HepG2 (cell line): ENCODE measurements at regions not wholly inside any gene's neighbourhood (a gene's known extent, or its start where the extent isn't known, plus 50 kb on each side); places are given as distances from the start of the nearest gene placed in this dataset.

Experiments used
- ATAC-seq: fragments of 200-7000 bp; cut with Tn5 transposase; 3 replicates; pipeline ENCODE4 v1.9.1; 2020; ENCODE audit warnings: mild to moderate bottlenecking, moderate library complexity
- BruUV-seq: library from RNA; stranded (reverse); fragments of 400-500 nt; replicated peaks from 2 replicates; lab custom pipeline; 2021; lab: Mats Ljungman, UMichigan
- CTCF ChIA-PET: fragments of 300-600 bp; formaldehyde crosslinking; extraction: SDS; loops from one replicate; lab custom pipeline; 2021; ENCODE audit warnings: low total read pairs, inconsistent platforms, low intra/inter-chr PET ratio; lab: Yijun Ruan, JAX
- POLR2A ChIA-PET: fragments of 350-600 bp; sonication (Branson Sonifier 250); formaldehyde crosslinking; loops from one replicate; lab custom pipeline; 2020; ENCODE audit warnings: antibody characterized with exemption, inconsistent platforms; lab: Yijun Ruan, JAX
- DNase-seq: peaks from one replicate; pipeline ENCODE4 v3.0.0-alpha.2; 2015; ENCODE audit warnings: low spot score
- FAIRE-seq: peaks from 3 replicates; lab custom pipeline; 2011; peaks lifted over from hg19 to GRCh38; lab: Jason Lieb, UNC
- H2AFZ ChIP-seq: one replicate; pipeline ENCODE4 v1.6.1; 2011; ENCODE audit warnings: low read length, inconsistent platforms
- H3K27ac ChIP-seq: fragments of 300-600 bp; 3 replicates; pipeline ENCODE4 v1.8.0; 2011; ENCODE audit warnings: mixed run types, mild to moderate bottlenecking, mixed read lengths, low read length, inconsistent platforms; ENCODE audit not compliant: insufficient read depth; ENCODE audit errors: extremely low read length
- H3K27me3 ChIP-seq, 2 experiments: fragments of 200-600 bp in 1 of 2; 2 replicates in 1 of 2; 3 replicates in 1 of 2; pipeline versions ENCODE4 v1.6.0 to v1.8.0; 2011; ENCODE audit warnings: low read length in 2 of 2, mild to moderate bottlenecking in 2 of 2, moderate library complexity in 2 of 2, inconsistent platforms in 1 of 2; ENCODE audit not compliant: insufficient read depth in 2 of 2, control insufficient read depth in 1 of 2
- H3K36me3 ChIP-seq, 2 experiments: fragments of 200-600 bp in 1 of 2; replicated peaks in 1 of 2; 2 replicates in 1 of 2; 3 replicates in 1 of 2; pipeline versions ENCODE4 v1.5.1 to v1.8.0; 2011; ENCODE audit warnings: low read length in 2 of 2, inconsistent platforms in 1 of 2; ENCODE audit not compliant: insufficient read depth in 2 of 2, control insufficient read depth in 1 of 2
- H3K4me1 ChIP-seq: 2 replicates; pipeline ENCODE4 v1.5.1; 2012; ENCODE audit warnings: low read length, inconsistent platforms; ENCODE audit not compliant: insufficient read depth
- H3K4me2 ChIP-seq: 2 replicates; pipeline ENCODE4 v1.6.0; 2011; ENCODE audit warnings: low read depth, low read length, inconsistent platforms
- H3K4me3 ChIP-seq, 3 experiments: fragments of 200-600 bp in 1 of 3; sonication (generic), shearing (Covaris generic) in 1 of 3; replicated peaks in 1 of 3; 2 replicates each; pipeline ENCODE4 v1.5.1; 2011 to 2016; ENCODE audit warnings: low read length in 3 of 3, inconsistent platforms in 2 of 3, low read depth in 2 of 3, mild to moderate bottlenecking in 2 of 3, control low read depth in 1 of 3, mixed read lengths in 1 of 3; ENCODE audit not compliant: insufficient read depth in 1 of 3
- H3K79me2 ChIP-seq: one replicate; pipeline ENCODE4 v1.6.1; 2011; ENCODE audit warnings: low read length, inconsistent platforms; ENCODE audit not compliant: insufficient read depth
- H3K9ac ChIP-seq: 2 replicates; pipeline ENCODE4 v1.6.0; 2011; ENCODE audit warnings: mild to moderate bottlenecking, low read depth, low read length, inconsistent platforms; ENCODE audit not compliant: insufficient read depth
- H3K9me3 ChIP-seq: 2 replicates; pipeline ENCODE4 v1.5.1; 2012; ENCODE audit warnings: mild to moderate bottlenecking, low read length
- H4K20me1 ChIP-seq: 2 replicates; pipeline ENCODE4 v1.6.0; 2011; ENCODE audit warnings: inconsistent platforms, mild to moderate bottlenecking, low read length, moderate library complexity; ENCODE audit not compliant: insufficient read depth
- ATF2 ChIP-seq: sonication (generic); formaldehyde crosslinking; IDR thresholded peaks from 2 replicates; pipeline ENCODE4 v1.4.0; 2020; ENCODE audit warnings: missing genetic modification reagents
- CCAR2 ChIP-seq: fragments of 200-400 bp; formaldehyde crosslinking; optimal IDR thresholded peaks from 2 replicates; pipeline ENCODE3; 2018; ENCODE audit warnings: low read depth, mild to moderate bottlenecking, low read length, moderate library complexity
- GMEB2 ChIP-seq: IDR thresholded peaks from 2 replicates; pipeline ENCODE4 v1.6.1; 2016; ENCODE audit warnings: missing biosample characterization, missing genetic modification reagents, low read depth
- HMG20B ChIP-seq: conservative IDR thresholded peaks from 2 replicates; pipeline ENCODE4 v1.6.1; 2016; ENCODE audit warnings: missing genetic modification reagents, missing compliant biosample characterization
- HOXA5 ChIP-seq: sonication (generic); formaldehyde crosslinking; IDR thresholded peaks from 2 replicates; pipeline ENCODE4 v1.4.0; 2020; ENCODE audit warnings: missing genetic modification reagents
- LCORL ChIP-seq, 2 experiments: fragments of 450-650 bp in 1 of 2; sonication (generic) in 1 of 2; formaldehyde crosslinking in 1 of 2; IDR thresholded peaks; 2 replicates each; pipeline versions ENCODE4 v1.5.0 to v1.6.1; 2017 to 2020; ENCODE audit warnings: antibody characterized with exemption in 1 of 2, missing genetic modification reagents in 1 of 2
- MED8 ChIP-seq: sonication (generic); formaldehyde crosslinking; IDR thresholded peaks from 2 replicates; pipeline ENCODE4 v1.8.1; 2023; ENCODE audit warnings: mild to moderate bottlenecking, missing genetic modification reagents; ENCODE audit not compliant: insufficient replicate concordance
- MXD4 ChIP-seq: IDR thresholded peaks from 2 replicates; pipeline ENCODE4 v1.6.1; 2016; ENCODE audit warnings: mild to moderate bottlenecking, missing biosample characterization, missing genetic modification reagents
- NFAT5 ChIP-seq: sonication (generic); formaldehyde crosslinking; IDR thresholded peaks from 2 replicates; pipeline ENCODE4 v1.4.0; 2020; ENCODE audit warnings: missing genetic modification reagents
- YEATS4 ChIP-seq: sonication (generic); formaldehyde crosslinking; IDR thresholded peaks from 2 replicates; pipeline ENCODE4 v1.4.0; 2020; ENCODE audit warnings: missing genetic modification reagents, borderline replicate concordance
- ZFP1 ChIP-seq: IDR thresholded peaks from 2 replicates; pipeline ENCODE4 v1.6.1; 2016
- ZNF350 ChIP-seq: sonication (generic); formaldehyde crosslinking; IDR thresholded peaks from 2 replicates; pipeline ENCODE4 v1.4.0; 2020; ENCODE audit warnings: mild to moderate bottlenecking, low read depth, missing genetic modification reagents, borderline replicate concordance
- ZNF414 ChIP-seq: sonication (generic); formaldehyde crosslinking; IDR thresholded peaks from 2 replicates; pipeline ENCODE4 v1.5.0; 2020; ENCODE audit warnings: missing genetic modification reagents
- ZNF546 ChIP-seq: sonication (generic); formaldehyde crosslinking; conservative IDR thresholded peaks from 2 replicates; pipeline ENCODE4 v1.8.1; 2023; ENCODE audit warnings: mild to moderate bottlenecking, missing genetic modification reagents
- ZNF790 ChIP-seq: sonication (generic); formaldehyde crosslinking; IDR thresholded peaks from 2 replicates; pipeline ENCODE4 v1.8.0; 2022; ENCODE audit warnings: missing genetic modification reagents, mild to moderate bottlenecking, borderline replicate concordance
- ZNF841 ChIP-seq: sonication (generic); formaldehyde crosslinking; IDR thresholded peaks from 2 replicates; pipeline ENCODE4 v1.8.1; 2023; ENCODE audit warnings: missing genetic modification reagents, borderline replicate concordance
- WGBS: methylation state at CpG from one replicate; pipeline ENCODE4 v1.1.6; 2017; ENCODE audit warnings: low lambda C conversion rate; 5-methylcytosine and 5-hydroxymethylcytosine counted together
- in situ Hi-C: cut with HindIII; loops from 2 replicates; pipeline ENCODE4 v1.10.0; 2017; ENCODE audit warnings: low pct_unique_long_range_greater_than_20kb; ENCODE audit not compliant: extremely low pct_ligation_motif_present
- intact Hi-C: fragments of 100-400 bp; cut with micrococcal nuclease; formaldehyde crosslinking; loops from one replicate; pipeline ENCODE4 v1.10.0; 2022; ENCODE audit not compliant: unreplicated experiment

GRCh38 chr2:144914622-144915318, 394.9 kb upstream of the ZEB2 start:
- 21% methylated on average over 2 of the region's 2 CpGs for WGBS
- H3K27ac ChIP-seq: no peak overlapping the region
- no peaks in the 10 kb centered on the region for H3K4me1 ChIP-seq
- no peaks in the 10 kb centered on the region for H3K27me3 ChIP-seq
- in situ Hi-C loops (no loop called here), intact Hi-C loops (no loop called here)
- H3K4me3 ChIP-seq: no peak overlapping the region
- no peak overlapping the region for H2AFZ ChIP-seq
- no peaks in the 10 kb centered on the region for H3K79me2 ChIP-seq
- no peak for DNase-seq
- no peak overlapping the region for H3K9ac ChIP-seq
- FAIRE-seq: no peak
- no TSS peak for BruUV-seq
- no peaks in the 10 kb centered on the region for H3K36me3 ChIP-seq
- no peak overlapping the region for H3K4me2 ChIP-seq
- ChIA-PET CTCF (no interaction called here), POLR2A (no interaction called here)
- H3K9me3 ChIP-seq: no peaks in the 10 kb centered on the region; the same call in 1 of the 2 replicates
- TF ChIP-seq ZNF790 (CRISPR knock-in tag): no peak
- TF ChIP-seq ZNF546 (CRISPR knock-in tag): no peak
- TF ChIP-seq ZNF414 (CRISPR knock-in tag): no peak
- no peak for TF ChIP-seq GMEB2 (CRISPR knock-in tag)
- no peak for TF ChIP-seq ZFP1 (CRISPR knock-in tag)
- TF ChIP-seq HMG20B (CRISPR knock-in tag): no peak
- no peak for TF ChIP-seq ZNF350
- TF ChIP-seq YEATS4: no peak
- TF ChIP-seq ATF2 (CRISPR knock-in tag): no peak
- TF ChIP-seq HOXA5 (CRISPR knock-in tag): no peak
- TF ChIP-seq NFAT5 (CRISPR knock-in tag): no peak
- no peak for TF ChIP-seq MXD4 (CRISPR knock-in tag)
- TF ChIP-seq LCORL (IDR thresholded peaks at IDR 0.05): no peak
- no peak for TF ChIP-seq LCORL (CRISPR knock-in tag; IDR thresholded peaks at IDR 0.05)
- no peak for TF ChIP-seq MED8 (CRISPR knock-in tag)
- TF ChIP-seq ZNF841 (CRISPR knock-in tag): no peak
- TF ChIP-seq CCAR2: no peak
- no peak for ATAC-seq
- no peaks in the 10 kb centered on the region for H4K20me1 ChIP-seq
